GM18907 (cell line): ENCODE measurements at regions not wholly inside any gene's neighbourhood (a gene's known extent, or its start where the extent isn't known, plus 50 kb on each side); places are given as distances from the start of the nearest gene placed in this dataset.

Experiments
- ATAC-seq: cut with Tn5 transposase; IDR thresholded peaks from one replicate; pipeline ENCODE4 v1.9.1; 2021; ENCODE audit warnings: mild to moderate bottlenecking, moderate library complexity; ENCODE audit not compliant: unreplicated experiment

- no peak for ATAC-seq
These were observed 62.0 kb downstream of the SUCNR1 start for GRCh38 chr3:151935446-151935845.

- no peak for ATAC-seq
These were observed 67.0 kb downstream of the SUCNR1 start for GRCh38 chr3:151940481-151940880.

GRCh38 chr3:151943539-151943938 lies 70.1 kb downstream of the SUCNR1 start:
- no peak for ATAC-seq

GRCh38 chr3:151944356-151944755 lies 70.9 kb downstream of the SUCNR1 start:
- ATAC-seq, result no peak

- no peak for ATAC-seq
These were observed 73.2 kb downstream of the SUCNR1 start for GRCh38 chr3:151946606-151947005.

- no peak for ATAC-seq
These were observed 76.3 kb downstream of the SUCNR1 start for GRCh38 chr3:151949706-151950105.

GRCh38 chr3:151955356-151955755 lies 81.9 kb downstream of the SUCNR1 start:
- no peak for ATAC-seq

GRCh38 chr3:151960961-151961580 lies 87.6 kb downstream of the SUCNR1 start:
- ATAC-seq, result no peak

- no peak for ATAC-seq
These were observed 88.9 kb downstream of the SUCNR1 start for GRCh38 chr3:151962352-151962751.

GRCh38 chr3:151962912-151963311 lies 89.5 kb downstream of the SUCNR1 start:
- ATAC-seq, result no peak

GRCh38 chr3:151964743-151965142 lies 91.3 kb downstream of the SUCNR1 start:
- no peak for ATAC-seq

GRCh38 chr3:151969026-151969642 lies 95.7 kb downstream of the SUCNR1 start:
- no peak for ATAC-seq

- no peak for ATAC-seq
These were observed 98.6 kb downstream of the SUCNR1 start for GRCh38 chr3:151971814-151972579.

- ATAC-seq, result no peak
These were observed 100.6 kb downstream of the SUCNR1 start for GRCh38 chr3:151974067-151974466.

GRCh38 chr3:151976211-151977050 lies 103.0 kb downstream of the SUCNR1 start:
- ATAC-seq, result no peak

GRCh38 chr3:151979906-151980305 lies 106.5 kb downstream of the SUCNR1 start:
- no peak for ATAC-seq

- no peak for ATAC-seq
These were observed 110.1 kb downstream of the SUCNR1 start for GRCh38 chr3:151983538-151983937.

GRCh38 chr3:151985787-151986430 lies 112.5 kb downstream of the SUCNR1 start:
- ATAC-seq, result no peak

- ATAC-seq, result no peak
These were observed 114.5 kb downstream of the SUCNR1 start for GRCh38 chr3:151987893-151988292.

GRCh38 chr3:151989621-151990020 lies 116.2 kb downstream of the SUCNR1 start:
- no peak for ATAC-seq
